ENCODE measurements at regions not wholly inside any gene's neighbourhood (a gene's known extent, or its start where the extent isn't known, plus 50 kb on each side); places are given as distances from the start of the nearest gene placed in this dataset.

DNA sequence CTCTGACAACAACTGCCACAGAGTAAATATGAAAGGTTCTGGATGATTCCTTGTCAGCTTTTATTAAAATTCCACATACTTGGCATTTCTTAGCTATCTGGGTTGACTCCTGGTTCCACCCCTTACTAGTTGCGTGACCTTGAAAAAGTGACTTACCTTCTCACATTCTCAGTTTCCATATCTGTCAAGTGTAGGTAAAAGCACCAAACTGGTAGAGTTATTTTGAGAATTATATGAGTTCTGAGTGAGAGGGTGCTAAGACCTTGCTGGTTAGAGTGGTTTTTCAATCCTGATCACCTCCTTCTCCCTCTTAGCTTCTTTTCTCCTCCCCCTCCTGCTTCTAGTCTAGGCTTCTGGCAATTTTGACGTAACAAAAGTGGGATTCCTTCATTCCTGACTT, 83.4 kb upstream of the ABCD3 start:
- Mint-ChIP-seq H3K27ac (no peak overlapping the region), H3K36me3 (ENCODE audit: low read depth) (no peaks in the 10 kb centered on the region), H3K9me3 (no peaks in the 10 kb centered on the region), H3K4me1 (ENCODE audit: low read depth) (no peaks in the 10 kb centered on the region), H3K4me3 (no peak overlapping the region), H3K27me3 (peaks cover 23% of the 10 kb centered on the region)

DNA sequence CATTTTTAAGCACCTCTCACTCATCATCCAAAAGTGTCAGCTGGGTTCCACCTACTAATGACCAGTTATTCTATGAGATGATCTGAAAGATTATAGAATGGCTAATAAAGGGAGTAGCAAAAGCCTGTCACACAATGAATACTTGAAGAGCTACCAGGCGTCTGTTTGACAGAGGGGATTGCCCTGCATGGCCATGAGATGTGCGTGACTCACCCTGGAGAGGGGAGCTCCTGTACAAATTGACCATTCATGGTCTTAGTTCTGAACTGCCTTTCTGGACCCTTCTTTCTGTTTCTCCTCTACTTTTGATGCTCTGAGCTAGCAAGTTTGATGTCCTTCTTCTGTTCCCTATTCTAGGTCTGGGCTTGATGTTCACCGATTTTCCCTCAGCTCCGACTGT, 85.2 kb upstream of the ABCD3 start:
- no peak overlapping the region for H3K27ac Mint-ChIP-seq
- no peaks in the 10 kb centered on the region for H3K9me3 Mint-ChIP-seq
- H3K27me3 Mint-ChIP-seq = peaks cover 33% of the 10 kb centered on the region
- H3K36me3 Mint-ChIP-seq (ENCODE audit: low read depth) = no peaks in the 10 kb centered on the region
- H3K4me3 Mint-ChIP-seq = no peak overlapping the region
- no peaks in the 10 kb centered on the region for H3K4me1 Mint-ChIP-seq (ENCODE audit: low read depth)

- Mint-ChIP-seq H3K4me1 (ENCODE audit: low read depth) (no peaks in the 10 kb centered on the region), H3K27ac (no peak overlapping the region), H3K36me3 (ENCODE audit: low read depth) (no peaks in the 10 kb centered on the region), H3K27me3 (peaks cover 36% of the 10 kb centered on the region), H3K9me3 (no peaks in the 10 kb centered on the region), H3K4me3 (no peak overlapping the region)
Measured at GRCh38 chr1:94332516-94332915, 85.7 kb upstream of the ABCD3 start.

DNA sequence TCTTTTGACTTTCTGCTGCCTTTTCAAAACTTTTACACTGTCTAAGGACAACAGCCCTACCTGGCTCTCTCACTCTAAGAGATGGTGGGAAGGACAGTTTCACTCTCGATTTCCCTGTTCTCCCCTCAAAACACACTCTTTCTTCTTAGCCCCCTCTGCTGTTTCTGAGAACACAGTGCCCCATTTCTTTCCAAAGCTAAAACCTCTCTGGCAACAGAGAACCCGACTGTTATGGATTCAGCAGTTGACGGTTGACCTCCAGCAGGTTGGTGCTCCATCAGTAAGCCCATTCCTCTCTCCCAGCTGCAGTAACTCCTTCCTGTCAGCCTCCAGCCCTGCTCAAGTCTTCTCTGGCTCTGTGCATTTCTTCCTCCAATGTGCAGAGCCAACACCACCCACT, 88.2 kb upstream of the ABCD3 start:
- Mint-ChIP-seq H3K27ac (no peak overlapping the region), H3K9me3 (no peaks in the 10 kb centered on the region), H3K27me3 (peaks cover 44% of the 10 kb centered on the region), H3K4me1 (ENCODE audit: low read depth) (no peaks in the 10 kb centered on the region), H3K4me3 (no peak overlapping the region), H3K36me3 (ENCODE audit: low read depth) (no peaks in the 10 kb centered on the region)

GRCh38 chr1:94329276-94329675, 88.9 kb upstream of the ABCD3 start:
- no peak overlapping the region for H3K4me3 Mint-ChIP-seq

DNA sequence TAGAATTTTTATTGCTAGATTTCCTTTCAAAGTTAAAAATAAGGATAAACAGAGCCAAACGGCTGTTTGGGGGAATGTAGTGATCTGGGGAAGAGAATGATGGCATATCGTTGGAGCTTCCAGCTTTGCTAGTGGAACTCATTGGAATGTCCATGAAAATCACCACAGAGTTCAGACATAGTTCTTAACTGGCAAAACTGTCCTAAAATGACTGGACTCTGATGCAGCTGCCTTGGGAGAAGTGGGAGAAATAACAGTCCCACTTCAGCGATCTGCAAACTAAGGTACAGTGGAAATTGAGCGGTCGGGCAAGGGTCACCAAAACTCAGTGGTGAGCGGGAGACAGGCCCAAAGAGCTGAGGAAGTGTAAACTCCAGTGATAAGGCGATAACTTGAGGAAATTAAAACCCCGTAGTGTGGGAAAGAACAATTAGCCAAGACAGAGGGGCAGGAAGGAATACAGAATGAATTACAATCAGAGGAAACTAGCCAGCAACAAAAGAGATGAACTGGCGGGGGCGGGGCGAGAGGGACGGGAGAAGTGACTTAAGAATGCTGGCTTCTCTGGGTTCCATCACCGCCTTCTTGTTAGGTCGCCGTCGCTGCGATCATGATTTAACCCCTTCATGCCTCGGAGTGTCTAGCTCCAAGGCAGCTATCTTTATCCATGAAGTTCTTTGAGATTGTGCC, 89.8 kb upstream of the ARHGAP29 start:
- Mint-ChIP-seq H3K27me3 (peaks cover 44% of the 10 kb centered on the region), H3K27ac (no peak overlapping the region), H3K4me3 (no peak overlapping the region), H3K4me1 (ENCODE audit: low read depth) (no peaks in the 10 kb centered on the region), H3K36me3 (ENCODE audit: low read depth) (no peaks in the 10 kb centered on the region), H3K9me3 (no peaks in the 10 kb centered on the region)

More at GRCh38 chr1:94329276-94329675, 88.9 kb upstream of the ABCD3 start:
- H3K9me3 Mint-ChIP-seq = no peaks in the 10 kb centered on the region
- no peaks in the 10 kb centered on the region for H3K36me3 Mint-ChIP-seq (ENCODE audit: low read depth)
- H3K27ac Mint-ChIP-seq = no peak overlapping the region
- H3K4me1 Mint-ChIP-seq (ENCODE audit: low read depth) = no peaks in the 10 kb centered on the region
- peaks cover 44% of the 10 kb centered on the region for H3K27me3 Mint-ChIP-seq

GRCh38 chr1:94326329-94326728, 88.9 kb upstream of the ARHGAP29 start:
- no peaks in the 10 kb centered on the region for H3K4me1 Mint-ChIP-seq (ENCODE audit: low read depth)
- no peaks in the 10 kb centered on the region for H3K36me3 Mint-ChIP-seq (ENCODE audit: low read depth)
- H3K27me3 Mint-ChIP-seq = peaks cover 44% of the 10 kb centered on the region
- H3K9me3 Mint-ChIP-seq = no peaks in the 10 kb centered on the region
- no peak overlapping the region for H3K4me3 Mint-ChIP-seq
- no peak overlapping the region for H3K27ac Mint-ChIP-seq

DNA sequence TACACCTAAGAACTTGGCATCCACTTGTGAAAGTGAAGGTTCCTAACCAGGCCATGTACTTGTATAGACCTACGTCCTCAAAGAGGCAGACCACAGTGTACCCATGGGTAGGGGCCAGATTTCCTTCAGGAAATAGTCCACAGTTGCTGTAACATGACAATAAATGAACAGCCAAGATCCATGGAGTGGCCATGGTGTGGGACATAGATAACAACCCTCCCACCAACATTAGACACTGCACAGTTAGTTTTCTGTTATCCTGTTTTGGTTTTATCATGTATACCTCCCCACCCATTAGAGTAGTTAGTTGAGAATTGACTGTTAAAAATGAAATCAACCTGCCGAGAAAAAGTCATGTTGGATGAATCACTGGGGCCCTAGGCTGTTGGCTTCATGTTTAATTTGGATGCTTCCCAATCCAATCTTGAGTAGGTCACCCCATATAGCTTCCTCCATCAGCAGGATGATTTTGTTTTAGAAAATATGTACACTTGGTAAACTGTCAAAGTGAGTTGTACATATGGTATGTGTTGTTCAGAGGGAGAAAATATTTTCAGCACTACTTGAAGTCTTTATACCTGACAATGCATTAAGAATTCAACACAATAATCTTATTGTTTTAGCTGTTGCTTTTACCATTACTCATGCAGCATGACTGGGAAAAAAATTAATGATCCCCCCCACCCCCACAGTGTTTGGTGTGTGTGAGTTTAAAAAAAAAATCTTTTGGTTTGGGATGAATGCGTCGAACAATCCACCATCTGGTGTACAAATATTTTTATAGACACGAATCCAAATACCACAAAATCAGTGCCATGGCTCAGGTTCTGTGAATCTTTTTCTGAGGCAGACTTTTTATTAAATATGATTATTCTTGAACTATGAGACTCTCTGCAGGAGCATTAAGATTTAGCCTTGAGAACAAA, 88.3 kb upstream of the ARHGAP29 start:
- no peak overlapping the region for H3K4me3 Mint-ChIP-seq
- no peak overlapping the region for H3K27ac Mint-ChIP-seq
- no peaks in the 10 kb centered on the region for H3K9me3 Mint-ChIP-seq
- H3K27me3 Mint-ChIP-seq = peaks cover 41% of the 10 kb centered on the region
- no peaks in the 10 kb centered on the region for H3K4me1 Mint-ChIP-seq (ENCODE audit: low read depth)
- H3K36me3 Mint-ChIP-seq (ENCODE audit: low read depth) = no peaks in the 10 kb centered on the region

DNA sequence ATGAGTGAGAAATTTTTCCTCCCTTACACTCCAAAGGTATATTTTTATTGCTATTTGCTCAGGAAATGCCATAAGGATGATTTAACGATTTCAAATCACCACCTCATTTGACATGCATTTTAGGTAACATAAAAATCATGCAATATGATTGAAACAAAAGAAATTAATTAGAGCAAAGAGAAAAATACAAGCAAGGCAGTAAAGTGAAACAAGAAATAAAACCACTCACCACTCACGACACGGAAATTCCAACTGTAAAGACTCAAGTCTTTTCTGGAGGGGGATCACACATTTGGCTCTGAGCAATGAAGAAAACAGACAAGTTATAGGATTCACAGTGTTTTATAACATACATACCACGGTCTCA, 86.8 kb upstream of the ARHGAP29 start:
- no peaks in the 10 kb centered on the region for H3K4me1 Mint-ChIP-seq (ENCODE audit: low read depth)
- H3K27me3 Mint-ChIP-seq = peaks cover 32% of the 10 kb centered on the region
- H3K27ac Mint-ChIP-seq = no peak overlapping the region
- H3K9me3 Mint-ChIP-seq = no peaks in the 10 kb centered on the region
- no peaks in the 10 kb centered on the region for H3K36me3 Mint-ChIP-seq (ENCODE audit: low read depth)
- no peak overlapping the region for H3K4me3 Mint-ChIP-seq

- Mint-ChIP-seq H3K4me3 (no peak overlapping the region), H3K27ac (no peak overlapping the region), H3K9me3 (no peaks in the 10 kb centered on the region)
Measured at GRCh38 chr1:94323311-94324177, 86.2 kb upstream of the ARHGAP29 start.

DNA sequence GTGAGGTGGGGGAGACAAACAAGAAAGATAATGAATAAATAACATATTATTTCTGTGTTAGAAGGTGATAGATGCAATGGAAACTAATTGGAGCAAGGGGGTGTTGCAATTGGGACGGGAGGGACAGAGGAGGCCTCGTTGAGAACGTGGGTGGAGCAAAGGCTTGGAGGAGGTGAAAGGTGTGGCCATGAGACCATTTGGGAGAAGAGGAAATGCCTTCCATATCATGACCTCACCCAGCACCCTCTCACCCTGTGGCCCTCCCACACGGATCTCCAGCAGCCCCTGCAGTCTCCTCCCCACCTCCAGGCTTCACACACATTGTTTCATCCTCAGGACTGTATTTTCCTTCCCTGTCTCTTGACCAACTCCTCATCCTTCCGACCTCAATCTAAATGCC, 85.3 kb upstream of the ARHGAP29 start:
- H3K27me3 Mint-ChIP-seq = peaks cover 22% of the 10 kb centered on the region
- H3K36me3 Mint-ChIP-seq (ENCODE audit: low read depth) = no peaks in the 10 kb centered on the region

More at GRCh38 chr1:94323311-94324177, 86.2 kb upstream of the ARHGAP29 start:
- peaks cover 29% of the 10 kb centered on the region for H3K27me3 Mint-ChIP-seq
- no peaks in the 10 kb centered on the region for H3K4me1 Mint-ChIP-seq (ENCODE audit: low read depth)
- H3K36me3 Mint-ChIP-seq (ENCODE audit: low read depth) = no peaks in the 10 kb centered on the region

GRCh38 chr1:94321662-94322061, 84.3 kb upstream of the ARHGAP29 start:
- Mint-ChIP-seq H3K4me3 (no peak overlapping the region), H3K36me3 (ENCODE audit: low read depth) (no peaks in the 10 kb centered on the region), H3K27ac (no peak overlapping the region), H3K4me1 (ENCODE audit: low read depth) (no peaks in the 10 kb centered on the region), H3K9me3 (no peaks in the 10 kb centered on the region), H3K27me3 (peaks cover 11% of the 10 kb centered on the region)

More for the DNA sequence above, 85.3 kb upstream of the ARHGAP29 start:
- H3K27ac Mint-ChIP-seq = no peak overlapping the region
- no peaks in the 10 kb centered on the region for H3K4me1 Mint-ChIP-seq (ENCODE audit: low read depth)
- H3K4me3 Mint-ChIP-seq = no peak overlapping the region
- no peaks in the 10 kb centered on the region for H3K9me3 Mint-ChIP-seq

- no peaks in the 10 kb centered on the region for H3K36me3 Mint-ChIP-seq (ENCODE audit: low read depth)
Measured at GRCh38 chr1:94319319-94320102, 82.1 kb upstream of the ARHGAP29 start.

DNA sequence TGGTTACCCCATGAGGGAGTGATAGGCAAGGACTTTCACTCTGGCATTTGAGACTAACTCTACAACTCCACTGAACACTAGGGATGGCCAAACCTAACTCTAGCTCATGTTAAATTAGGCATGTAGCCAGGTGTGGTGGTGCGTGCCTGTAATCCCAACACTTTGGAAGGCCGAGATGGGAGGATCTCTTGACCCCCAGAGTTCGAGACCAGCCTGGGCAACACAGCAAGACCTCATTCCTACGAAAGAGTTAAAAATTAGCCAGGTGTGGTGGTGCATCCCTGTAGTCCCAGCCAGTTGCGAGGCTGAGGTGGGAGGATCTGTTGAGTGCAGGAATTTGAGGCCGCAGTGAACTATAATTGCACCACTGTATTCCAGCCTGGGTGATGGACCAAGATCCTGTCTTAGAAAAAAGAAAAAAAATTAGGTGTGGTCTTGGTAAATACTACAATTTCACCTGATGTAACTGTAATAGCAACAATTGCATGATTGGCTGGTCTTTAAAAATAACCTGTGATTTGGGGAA, 81.2 kb upstream of the ARHGAP29 start:
- Mint-ChIP-seq H3K4me1 (ENCODE audit: low read depth) (no peaks in the 10 kb centered on the region), H3K9me3 (no peaks in the 10 kb centered on the region), H3K4me3 (no peak overlapping the region)

More at GRCh38 chr1:94319319-94320102, 82.1 kb upstream of the ARHGAP29 start:
- Mint-ChIP-seq H3K27me3 (peaks cover 7% of the 10 kb centered on the region), H3K4me1 (ENCODE audit: low read depth) (no peaks in the 10 kb centered on the region), H3K27ac (no peak overlapping the region), H3K9me3 (no peaks in the 10 kb centered on the region), H3K4me3 (no peak overlapping the region)

More for the DNA sequence above, 81.2 kb upstream of the ARHGAP29 start:
- no peaks in the 10 kb centered on the region for H3K36me3 Mint-ChIP-seq (ENCODE audit: low read depth)
- no peak overlapping the region for H3K27ac Mint-ChIP-seq
- peaks cover 7% of the 10 kb centered on the region for H3K27me3 Mint-ChIP-seq

Measured in stimulated activated naive CD8-positive, alpha-beta T cell treated with anti-CD3 and anti-CD28 coated beads, Interleukin-15, Interleukin-2, amounts not matched to agents 100 ng/mL and 50 ng/mL, for 24 hours (primary cell).